PC-3 (cell line): ENCODE measurements at regions not wholly inside any gene's neighbourhood (a gene's known extent, or its start where the extent isn't known, plus 50 kb on each side); places are given as distances from the start of the nearest gene placed in this dataset.

Experiments used
- ATAC-seq: fragments of 200-7000 bp; cut with Tn5 transposase; 2 replicates; pipeline ENCODE4 v1.9.1; 2020; ENCODE audit warnings: mild to moderate bottlenecking, moderate library complexity
- BruUV-seq: library from RNA; stranded (reverse); fragments of 400-500 nt; replicated peaks from 2 replicates; lab custom pipeline; 2021; lab: Mats Ljungman, UMichigan
- CTCF ChIA-PET: fragments of 300-600 bp; sonication (Branson Sonifier 250); formaldehyde crosslinking; loops from one replicate; lab custom pipeline; 2022; ENCODE audit warnings: antibody characterized with exemption; lab: Charles Lee
- POLR2A ChIA-PET: fragments of 300-600 bp; sonication (Branson Sonifier 250); formaldehyde crosslinking; loops from one replicate; lab custom pipeline; 2022; ENCODE audit warnings: antibody characterized with exemption; ENCODE audit not compliant: unreplicated experiment; lab: Charles Lee
- DNase-seq: peaks from one replicate; pipeline ENCODE4 v3.0.0-alpha.2; 2015
- H2AFZ ChIP-seq: fragments of 300-600 bp; sonication (generic); 2 replicates; pipeline ENCODE4 v1.6.0; 2016; ENCODE audit warnings: antibody characterized with exemption, low read length
- H3F3A ChIP-seq: fragments of 300-600 bp; sonication (generic); one replicate; pipeline ENCODE4 v1.6.0; 2017; ENCODE audit warnings: antibody characterized with exemption, low read length, control low read depth, mild to moderate bottlenecking; ENCODE audit not compliant: unreplicated experiment
- H3K27ac ChIP-seq: fragments of 300-600 bp; sonication (generic); 2 replicates; pipeline ENCODE4 v1.5.1; 2016; ENCODE audit warnings: mild to moderate bottlenecking, low read length
- H3K27me3 ChIP-seq: fragments of 300-600 bp; sonication (generic); 2 replicates; pipeline ENCODE4 v1.6.1; 2016; ENCODE audit warnings: low read length, mixed read lengths
- H3K36me3 ChIP-seq: fragments of 300-600 bp; sonication (generic); 2 replicates; pipeline ENCODE4 v1.6.1; 2016; ENCODE audit warnings: low read depth, mixed run types, low read length, mixed read lengths
- H3K4me1 ChIP-seq: fragments of 300-600 bp; sonication (generic); 2 replicates; pipeline ENCODE4 v1.5.1; 2016; ENCODE audit warnings: low read length; ENCODE audit not compliant: insufficient read depth
- H3K4me2 ChIP-seq: fragments of 300-600 bp; sonication (generic); 2 replicates; pipeline ENCODE4 v1.6.0; 2016; ENCODE audit warnings: low read length
- H3K4me3 ChIP-seq: fragments of 300-600 bp; sonication (generic); 2 replicates; pipeline ENCODE4 v1.5.1; 2016; ENCODE audit warnings: mild to moderate bottlenecking, low read length, mixed read lengths
- H3K79me2 ChIP-seq: fragments of 300-600 bp; sonication (generic); 2 replicates; pipeline ENCODE4 v1.6.1; 2017; ENCODE audit warnings: low read length, mixed read lengths
- H3K9ac ChIP-seq: fragments of 300-600 bp; sonication (generic); 2 replicates; pipeline ENCODE4 v1.6.0; 2016; ENCODE audit warnings: mild to moderate bottlenecking, low read length
- H3K9me2 ChIP-seq: fragments of 300-600 bp; sonication (generic); replicated peaks from 2 replicates; pipeline ENCODE4 v1.6.1; 2016; ENCODE audit warnings: mixed run types, low read length, mixed read lengths
- H3K9me3 ChIP-seq: fragments of 300-600 bp; sonication (generic); 2 replicates; pipeline ENCODE4 v1.6.1; 2016; ENCODE audit warnings: low read length, mixed read lengths
- H4K20me1 ChIP-seq: fragments of 300-600 bp; sonication (generic); 2 replicates; pipeline ENCODE4 v1.6.1; 2016; ENCODE audit warnings: low read length, mixed read lengths
- CTCF ChIP-seq: fragments of 300-600 bp; sonication (generic); conservative IDR thresholded peaks from 2 replicates; pipeline ENCODE4 v1.5.1; 2017; ENCODE audit warnings: antibody characterized with exemption, low read depth, mild to moderate bottlenecking, low read length
- EZH2 ChIP-seq: fragments of 300-600 bp; sonication (generic); IDR thresholded peaks from one replicate; pipeline ENCODE4 v1.6.1; 2017; ENCODE audit warnings: antibody characterized with exemption, mild to moderate bottlenecking, low read length; ENCODE audit not compliant: unreplicated experiment
- EZH2phosphoT487 ChIP-seq: fragments of 300-600 bp; sonication (generic); IDR thresholded peaks from 2 replicates; pipeline ENCODE4 v1.6.1; 2018; ENCODE audit warnings: mild to moderate bottlenecking, antibody characterized with exemption, low read length, borderline replicate concordance
- intact Hi-C: fragments of 100-400 bp; cut with micrococcal nuclease; formaldehyde crosslinking; loops from 2 replicates; pipeline ENCODE4 v1.9.0; 2023

DNA sequence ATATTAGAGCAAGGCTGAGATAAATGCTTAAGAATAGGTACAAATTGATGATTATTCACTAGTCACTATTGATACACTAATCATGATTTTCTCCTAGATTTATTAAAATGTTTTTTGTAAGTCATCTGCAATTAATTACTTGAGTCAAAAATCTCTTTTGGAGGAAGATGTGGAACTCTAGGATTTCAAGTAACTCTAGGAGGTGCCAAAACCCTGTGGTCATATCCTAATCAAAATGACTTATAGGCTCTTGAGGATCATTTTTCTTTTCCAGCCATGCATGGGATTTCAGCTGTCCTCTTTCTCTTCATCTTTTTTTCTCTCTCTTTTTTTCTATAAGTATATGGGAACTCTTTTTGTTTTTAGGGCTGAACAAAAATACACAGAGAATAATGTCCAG lies 141.8 kb upstream of the CD180 start:
- Histone ChIP-seq H3K36me3 (no peaks in the 10 kb centered on the region), H3K4me3 (no peak overlapping the region), H3F3A (no peaks in the 10 kb centered on the region), H4K20me1 (no peaks in the 10 kb centered on the region), H2AFZ (no peak overlapping the region), H3K27ac (no peak overlapping the region), H3K9me2 (no peaks in the 10 kb centered on the region), H3K27me3 (no peaks in the 10 kb centered on the region), H3K4me2 (no peak overlapping the region), H3K9me3 (no peaks in the 10 kb centered on the region), H3K4me1 (no peaks in the 10 kb centered on the region), H3K9ac (no peak overlapping the region), H3K79me2 (no peaks in the 10 kb centered on the region)
- CTCF ChIA-PET, result no interaction called here
- intact Hi-C loops, result no loop called here
- TF ChIP-seq EZH2 (no peak), EZH2phosphoT487 (no peak), CTCF (no peak)
- ATAC-seq (no peak), DNase-seq (no peak)
- POLR2A ChIA-PET, result no interaction called here
- no TSS peak for BruUV-seq

DNA sequence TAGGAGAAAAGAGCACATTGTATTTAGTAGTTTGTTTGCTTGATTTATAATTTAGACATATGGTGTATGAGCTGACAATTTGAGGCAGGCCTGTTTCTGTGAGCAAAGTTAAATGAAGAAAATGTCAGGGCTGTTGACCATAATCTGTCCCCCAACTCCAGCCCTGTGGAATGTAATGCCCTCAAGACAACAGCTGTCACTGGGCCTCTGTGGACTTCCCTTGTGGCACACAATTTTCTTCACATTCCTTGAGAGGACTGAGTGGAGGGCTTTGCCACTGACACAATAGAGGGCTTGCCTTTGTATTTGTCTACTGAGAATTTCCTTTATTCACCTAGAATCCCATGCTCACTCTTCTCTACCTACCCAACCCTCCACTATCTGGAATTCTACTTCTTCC lies 141.2 kb upstream of the CD180 start:
- no peak overlapping the region for H3K27ac ChIP-seq
- H4K20me1 ChIP-seq, result no peaks in the 10 kb centered on the region
- H3K9me2 ChIP-seq, result no peaks in the 10 kb centered on the region
- ATAC-seq (no peak), DNase-seq (no peak)
- ChIA-PET CTCF (no interaction called here), POLR2A (no interaction called here)
- TF ChIP-seq EZH2 (no peak), EZH2phosphoT487 (no peak), CTCF (no peak)
- no peak overlapping the region for H3K4me2 ChIP-seq
- H3K4me3 ChIP-seq, result no peak overlapping the region
- H3K9me3 ChIP-seq, result no peaks in the 10 kb centered on the region
- H2AFZ ChIP-seq, result no peak overlapping the region
- no peaks in the 10 kb centered on the region for H3F3A ChIP-seq
- no peaks in the 10 kb centered on the region for H3K36me3 ChIP-seq
- intact Hi-C loops, result no loop called here
- no peaks in the 10 kb centered on the region for H3K4me1 ChIP-seq
- H3K27me3 ChIP-seq, result no peaks in the 10 kb centered on the region
- no peak overlapping the region for H3K9ac ChIP-seq
- H3K79me2 ChIP-seq, result no peaks in the 10 kb centered on the region
- no TSS peak for BruUV-seq

DNA sequence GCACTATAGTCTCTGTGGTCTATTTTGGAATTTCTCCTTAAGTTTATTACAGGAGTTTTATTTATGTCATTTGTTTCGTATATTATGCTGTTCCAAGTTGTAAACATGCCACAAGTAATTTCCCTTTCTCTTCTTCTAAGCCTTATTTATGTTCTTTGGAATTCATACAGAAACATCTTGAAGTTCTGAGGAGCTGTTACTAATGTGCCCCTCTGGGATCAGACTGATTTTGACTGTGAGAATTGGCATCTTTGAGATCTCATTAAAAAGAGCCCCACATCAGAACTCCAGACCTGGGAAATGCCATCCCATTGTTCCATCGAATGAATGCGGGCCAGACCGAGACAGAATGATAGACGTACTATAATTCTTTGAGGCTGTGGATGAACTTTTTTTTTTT lies 138.8 kb upstream of the CD180 start:
- Histone ChIP-seq H3K9me3 (no peaks in the 10 kb centered on the region), H3K9ac (no peak overlapping the region), H3K36me3 (no peaks in the 10 kb centered on the region), H4K20me1 (no peaks in the 10 kb centered on the region), H3K4me3 (no peak overlapping the region), H3F3A (no peaks in the 10 kb centered on the region), H3K4me2 (no peak overlapping the region), H3K27ac (no peak overlapping the region), H3K9me2 (no peaks in the 10 kb centered on the region), H2AFZ (no peak overlapping the region), H3K79me2 (no peaks in the 10 kb centered on the region), H3K27me3 (no peaks in the 10 kb centered on the region), H3K4me1 (no peaks in the 10 kb centered on the region)
- intact Hi-C loops, result no loop called here
- no TSS peak for BruUV-seq
- ChIA-PET POLR2A (no interaction called here), CTCF (no interaction called here)
- no peak for ATAC-seq
- DNase-seq, result no peak
- TF ChIP-seq EZH2, result no peak
- no peak for TF ChIP-seq CTCF
- no peak for TF ChIP-seq EZH2phosphoT487
